Spleen (tissue), 11 donors: ENCODE measurements at regions not wholly inside any gene's neighbourhood (a gene's known extent, or its start where the extent isn't known, plus 50 kb on each side); places are given as distances from the start of the nearest gene placed in this dataset.

Experiments used
- DNase-seq: peaks from one replicate; pipeline ENCODE4 v3.0.0-alpha.2; 2020
- H3K27ac ChIP-seq, 8 donors: fragments of 200-600 bp; sonication (generic) in 7 of 8; 1 replicate in 4 of 8; 2 replicates in 4 of 8; pipeline versions ENCODE4 v1.5.0 to v1.8.0; 2016 to 2021; ENCODE audit warnings: inconsistent platforms in 4 of 8, mild to moderate bottlenecking in 4 of 8, moderate library complexity in 1 of 8
- H3K27me3 ChIP-seq, 7 donors: fragments of 200-600 bp; sonication (generic) in 6 of 7; replicated peaks in 1 of 7; 1 replicate in 4 of 7; 2 replicates in 3 of 7; pipeline versions ENCODE4 v1.5.0 to v1.8.0; 2016 to 2021; ENCODE audit warnings: inconsistent platforms in 3 of 7, mild to moderate bottlenecking in 1 of 7
- H3K36me3 ChIP-seq, 6 donors: fragments of 200-600 bp; sonication (generic) in 5 of 6; 1 replicate in 4 of 6; 2 replicates in 2 of 6; pipeline versions ENCODE4 v1.5.0 to v1.8.0; 2016 to 2021; ENCODE audit warnings: inconsistent platforms in 2 of 6
- H3K4me1 ChIP-seq, 6 donors: fragments of 200-600 bp; sonication (generic) in 5 of 6; 1 replicate in 3 of 6; 2 replicates in 3 of 6; pipeline versions ENCODE4 v1.5.0 to v1.8.0; 2016 to 2021; ENCODE audit warnings: inconsistent platforms in 3 of 6
- H3K4me3 ChIP-seq, 8 donors: fragments of 200-600 bp; sonication (generic) in 7 of 8; 1 replicate in 4 of 8; 2 replicates in 4 of 8; pipeline versions ENCODE4 v1.5.0 to v1.8.0; 2016 to 2021; ENCODE audit warnings: inconsistent platforms in 4 of 8, mild to moderate bottlenecking in 4 of 8, moderate library complexity in 2 of 8
- H3K9me3 ChIP-seq, 8 donors: fragments of 200-600 bp; sonication (generic) in 7 of 8; 1 replicate in 4 of 8; 2 replicates in 4 of 8; pipeline versions ENCODE4 v1.5.0 to v1.8.0; 2016 to 2021; ENCODE audit warnings: inconsistent platforms in 4 of 8
- CTCF ChIP-seq, 11 experiments: fragments of 200-600 bp in 7 of 11; fragments of 450-650 bp in 4 of 11; sonication (generic) in 4 of 11; IDR thresholded peaks in 8 of 11; conservative IDR thresholded peaks in 3 of 11; 1 replicate in 7 of 11; 2 replicates in 4 of 11; pipeline versions ENCODE4 v1.4.0 to v1.8.0; 2016 to 2021; ENCODE audit warnings: antibody characterized with exemption in 11 of 11, inconsistent platforms in 4 of 11, mild to moderate bottlenecking in 1 of 11
- POLR2A ChIP-seq, 3 donors: fragments of 450-650 bp; IDR thresholded peaks; one replicate each; pipeline ENCODE4 v1.5.1; 2017; ENCODE audit warnings: antibody characterized with exemption in 3 of 3, mild to moderate bottlenecking in 1 of 3
- POLR2AphosphoS5 ChIP-seq, 3 donors: sonication (generic); formaldehyde crosslinking; IDR thresholded peaks; one replicate each; pipeline ENCODE4 v1.5.1; 2017; ENCODE audit warnings: antibody characterized with exemption in 3 of 3
- WGBS, 5 donors: extraction: QIAGEN DNeasy Blood & Tissue Kit in 3 of 5; methylation state at CpG; one replicate each; pipeline versions ENCODE4 v1.1.5 to v1.1.7; 2013 to 2018; 5-methylcytosine and 5-hydroxymethylcytosine counted together
- intact Hi-C: fragments of 100-400 bp; cut with DNase I; formaldehyde crosslinking; loops from one replicate; pipeline ENCODE4 v1.15.0; 2023; ENCODE audit warnings: low total_unique reads
- donor health status: healthy with polysubstance abuse.
- donor health status: DM: no; HTN: no; CAD: no; lungs with moderate emphysema.
- donor health status: DM: no; HTN: no; CAD: no.
- donor health status: Bipolar disorder and iron deficiency.
- donor health status: healthy.
- donor health status: DM: no; HTN: no; CAD: no.
- donor health status: DM: yes; HTN: yes; CAD: no.

GRCh38 chr2:64769392-64770044 lies 115.8 kb upstream of the SERTAD2 start:
- intact Hi-C loops = no loop called here
- no peaks in the 10 kb centered on the region for H3K9me3 ChIP-seq
- H3K4me3 ChIP-seq = no peak overlapping the region
- peak overlapping the region in 2 of 8 donors; percentile 96 to 98 for H3K27ac ChIP-seq
- H3K27me3 ChIP-seq = no peaks in the 10 kb centered on the region
- H3K36me3 ChIP-seq = no peaks in the 10 kb centered on the region
- WGBS, 5 donors = 70 to 80% (median 71%) methylated on average over 6 of the region's 6 CpGs
- no peak for TF ChIP-seq POLR2AphosphoS5 (IDR thresholded peaks at IDR 0.05)
- no peak for TF ChIP-seq CTCF (IDR thresholded peaks at IDR 0.05 in 8 of 11, conservative IDR thresholded peaks at IDR 0.05 in 3 of 11)
- TF ChIP-seq POLR2A (IDR thresholded peaks at IDR 0.05) = no peak
- peak; percentile 59 for DNase-seq
- peaks cover 8 to 38% (median 22%) of the 10 kb centered on the region in 6 donors for H3K4me1 ChIP-seq

GRCh38 chr2:64770137-64770780 lies 116.5 kb upstream of the SERTAD2 start:
- H3K4me3 ChIP-seq = no peak overlapping the region
- H3K27me3 ChIP-seq = no peaks in the 10 kb centered on the region
- 90 to 96% (median 93%) methylated on average over 2 of the region's 2 CpGs for WGBS, 5 donors
- no peak overlapping the region for H3K27ac ChIP-seq
- TF ChIP-seq POLR2AphosphoS5 (IDR thresholded peaks at IDR 0.05) (no peak), POLR2A (IDR thresholded peaks at IDR 0.05) (no peak), CTCF (IDR thresholded peaks at IDR 0.05 in 8 of 11, conservative IDR thresholded peaks at IDR 0.05 in 3 of 11) (no peak)
- intact Hi-C loops = no loop called here
- no peaks in the 10 kb centered on the region for H3K36me3 ChIP-seq
- H3K4me1 ChIP-seq = peaks cover 8 to 36% (median 22%) of the 10 kb centered on the region in 6 donors
- DNase-seq = no peak
- H3K9me3 ChIP-seq = peaks cover 0 to 3% (median under 1%) of the 10 kb centered on the region in 8 donors

- Histone ChIP-seq H3K36me3 (no peaks in the 10 kb centered on the region), H3K9me3 (peaks cover 0 to 9% (median 6%) of the 10 kb centered on the region in 8 donors), H3K27ac (no peak overlapping the region), H3K4me1 (peaks cover 8 to 32% (median 22%) of the 10 kb centered on the region in 6 donors), H3K4me3 (no peak overlapping the region), H3K27me3 (no peaks in the 10 kb centered on the region)
- TF ChIP-seq POLR2AphosphoS5 (IDR thresholded peaks at IDR 0.05) = no peak
- TF ChIP-seq CTCF (IDR thresholded peaks at IDR 0.05 in 8 of 11, conservative IDR thresholded peaks at IDR 0.05 in 3 of 11) = no peak
- TF ChIP-seq POLR2A (IDR thresholded peaks at IDR 0.05) = no peak
- 75 to 88% (median 81%) methylated on average over 5 of the region's 5 CpGs for WGBS, 5 donors
- DNase-seq = peak; percentile 57
- intact Hi-C loops = no loop called here
Observed at GRCh38 chr2:64770781-64771334, 117.1 kb upstream of the SERTAD2 start.

GRCh38 chr2:64771737-64772136 lies 118.0 kb upstream of the SERTAD2 start:
- H3K36me3 ChIP-seq = no peaks in the 10 kb centered on the region
- H3K4me3 ChIP-seq = no peak overlapping the region
- WGBS, 5 donors = 72 to 88% (median 84%) methylated on average over 1 of the region's 1 CpG
- TF ChIP-seq POLR2AphosphoS5 (IDR thresholded peaks at IDR 0.05) (no peak), POLR2A (IDR thresholded peaks at IDR 0.05) (no peak), CTCF (IDR thresholded peaks at IDR 0.05 in 8 of 11, conservative IDR thresholded peaks at IDR 0.05 in 3 of 11) (no peak)
- H3K27ac ChIP-seq = no peak overlapping the region
- intact Hi-C loops = no loop called here
- DNase-seq = no peak
- H3K9me3 ChIP-seq = peaks cover 0 to 12% (median 7%) of the 10 kb centered on the region in 8 donors
- no peaks in the 10 kb centered on the region for H3K27me3 ChIP-seq
- H3K4me1 ChIP-seq = peaks cover 7 to 26% (median 18%) of the 10 kb centered on the region in 6 donors
